Body of pancreas (tissue), 4 donors: ENCODE measurements at regions not wholly inside any gene's neighbourhood (a gene's known extent, or its start where the extent isn't known, plus 50 kb on each side); places are given as distances from the start of the nearest gene placed in this dataset.

Experiments
- POLR2A ChIP-seq, 3 donors: fragments of 450-650 bp; IDR thresholded peaks; one replicate each; pipeline ENCODE4 v1.6.1; 2016; ENCODE audit warnings: antibody characterized with exemption in 3 of 3, mild to moderate bottlenecking in 2 of 3
- TF ChIP-seq, protein P1 (sequence below), 7 experiments: fragments of 450-650 bp in 4 of 7; fragments of 200-600 bp in 3 of 7; sonication (generic) in 3 of 7; IDR thresholded peaks; one replicate each; pipeline ENCODE4 v1.5.1; 2016 to 2019; ENCODE audit warnings: antibody characterized with exemption in 7 of 7

DNA sequence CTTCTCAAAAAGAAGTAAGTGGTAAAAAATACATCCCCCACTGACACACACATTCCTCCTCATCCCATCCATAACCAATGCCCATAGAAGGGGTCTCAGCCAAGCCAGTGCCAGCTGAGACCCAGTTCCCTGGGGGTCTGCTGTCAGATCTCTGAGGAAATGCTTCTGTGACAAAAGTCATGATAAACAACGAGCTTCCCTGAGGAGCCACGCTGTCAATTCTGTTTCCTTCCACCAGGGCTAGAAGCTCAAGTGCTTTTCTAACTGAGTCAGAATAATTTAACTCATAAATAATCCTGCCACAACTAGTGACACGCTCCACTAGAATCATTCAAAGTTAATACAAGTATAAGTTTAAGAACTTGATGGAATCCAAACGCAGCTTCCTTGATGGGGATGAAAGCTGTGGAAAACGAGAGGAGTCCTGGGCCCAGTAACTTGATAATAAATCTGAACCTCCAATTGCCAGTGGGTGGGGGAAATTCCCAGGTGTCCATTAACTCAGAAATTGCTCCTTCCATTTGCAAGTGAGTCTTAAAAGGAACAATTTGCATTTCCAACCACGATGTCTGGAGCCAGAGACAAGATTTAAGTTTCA lies 348.7 kb upstream of the LMCD1 start:
- TF ChIP-seq, protein P1, sequence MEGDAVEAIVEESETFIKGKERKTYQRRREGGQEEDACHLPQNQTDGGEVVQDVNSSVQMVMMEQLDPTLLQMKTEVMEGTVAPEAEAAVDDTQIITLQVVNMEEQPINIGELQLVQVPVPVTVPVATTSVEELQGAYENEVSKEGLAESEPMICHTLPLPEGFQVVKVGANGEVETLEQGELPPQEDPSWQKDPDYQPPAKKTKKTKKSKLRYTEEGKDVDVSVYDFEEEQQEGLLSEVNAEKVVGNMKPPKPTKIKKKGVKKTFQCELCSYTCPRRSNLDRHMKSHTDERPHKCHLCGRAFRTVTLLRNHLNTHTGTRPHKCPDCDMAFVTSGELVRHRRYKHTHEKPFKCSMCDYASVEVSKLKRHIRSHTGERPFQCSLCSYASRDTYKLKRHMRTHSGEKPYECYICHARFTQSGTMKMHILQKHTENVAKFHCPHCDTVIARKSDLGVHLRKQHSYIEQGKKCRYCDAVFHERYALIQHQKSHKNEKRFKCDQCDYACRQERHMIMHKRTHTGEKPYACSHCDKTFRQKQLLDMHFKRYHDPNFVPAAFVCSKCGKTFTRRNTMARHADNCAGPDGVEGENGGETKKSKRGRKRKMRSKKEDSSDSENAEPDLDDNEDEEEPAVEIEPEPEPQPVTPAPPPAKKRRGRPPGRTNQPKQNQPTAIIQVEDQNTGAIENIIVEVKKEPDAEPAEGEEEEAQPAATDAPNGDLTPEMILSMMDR (IDR thresholded peaks at IDR 0.05), result no peak
- no peak for TF ChIP-seq POLR2A (IDR thresholded peaks at IDR 0.05)
